ENCODE measurements at regions not wholly inside any gene's neighbourhood (a gene's known extent, or its start where the extent isn't known, plus 50 kb on each side); places are given as distances from the start of the nearest gene placed in this dataset.

DNA sequence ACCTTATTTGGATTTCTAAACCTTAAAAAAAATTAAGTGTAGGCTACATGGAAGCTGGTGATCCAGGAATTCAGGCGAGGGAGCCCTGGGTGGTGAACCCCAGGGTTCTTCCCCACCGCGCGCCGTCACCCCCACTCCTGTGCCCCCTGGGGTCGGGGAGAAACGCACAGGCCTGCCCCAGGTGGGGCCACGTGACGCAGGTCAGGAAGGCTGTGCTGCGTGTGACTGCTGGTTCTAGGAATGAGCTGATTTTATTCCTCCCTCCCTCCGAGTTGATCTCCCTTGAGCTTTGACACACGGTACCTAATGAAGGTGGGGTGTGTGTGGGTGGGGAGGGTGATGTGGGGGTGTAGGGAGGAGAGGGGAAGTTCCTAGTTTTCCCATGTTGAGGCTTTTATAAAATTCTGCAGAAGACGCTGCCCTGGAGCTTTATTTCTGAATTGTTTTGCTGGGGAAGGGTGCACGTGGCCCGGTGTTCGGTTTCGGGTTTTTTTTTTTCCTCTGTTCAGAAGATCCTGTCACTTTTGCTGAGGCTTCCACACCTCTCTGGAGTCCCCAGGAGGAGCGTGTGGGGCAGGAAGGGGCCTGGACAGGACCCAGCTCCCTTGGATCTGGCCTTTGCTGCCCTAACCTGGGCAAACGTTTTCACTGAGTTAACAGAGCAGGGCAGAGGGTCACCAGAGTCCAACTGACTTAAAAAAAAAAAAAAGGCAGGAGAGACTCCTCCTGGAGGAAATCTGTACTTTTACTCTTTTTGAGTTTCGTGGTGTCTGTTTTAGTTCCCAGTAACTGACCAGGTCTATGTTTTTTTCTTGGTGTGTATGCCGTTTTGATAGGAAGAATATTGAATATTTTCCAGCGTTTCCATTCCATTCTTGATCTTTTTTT, 55.8 kb upstream of the GSE1 start:
- no peak for DNase-seq (ENCODE audit: extremely low read depth in 1 of 2, low read depth in 1 of 2)

DNA sequence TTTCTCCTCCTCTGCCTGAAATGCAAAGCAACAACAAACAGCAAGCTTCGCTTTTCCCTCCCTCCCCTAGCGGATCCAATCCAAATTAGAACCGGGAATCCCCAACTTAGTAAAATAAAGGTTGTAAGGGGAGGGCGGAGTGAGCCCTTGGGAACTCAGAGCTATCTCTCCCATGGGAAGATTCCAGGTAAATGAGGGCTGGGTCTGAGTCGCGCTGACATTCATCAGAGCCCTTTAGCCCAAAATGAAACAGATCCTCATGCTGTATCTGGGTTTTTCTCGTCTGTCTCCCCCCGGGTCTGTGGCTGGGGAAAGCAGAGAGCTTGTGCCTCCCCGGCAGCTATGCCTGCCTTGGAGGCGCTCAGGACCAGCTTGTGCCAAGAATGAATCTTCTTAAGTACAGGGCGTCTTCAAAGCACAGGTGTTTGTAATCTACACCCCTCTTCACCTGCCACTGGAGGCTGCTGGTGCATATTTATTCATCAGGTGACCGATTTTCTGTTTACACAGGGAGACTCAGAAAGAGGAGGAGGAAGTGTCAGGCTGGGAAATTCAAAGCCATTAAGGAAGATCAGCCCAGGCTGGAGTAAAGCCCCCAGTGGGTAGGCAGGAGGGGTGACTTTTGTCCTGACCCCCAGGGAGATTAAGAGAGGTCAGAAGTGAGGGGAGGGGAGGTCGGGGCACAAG, 55.0 kb upstream of the GSE1 start:
- DNase-seq (ENCODE audit: extremely low read depth in 1 of 2, low read depth in 1 of 2): no peak

DNA sequence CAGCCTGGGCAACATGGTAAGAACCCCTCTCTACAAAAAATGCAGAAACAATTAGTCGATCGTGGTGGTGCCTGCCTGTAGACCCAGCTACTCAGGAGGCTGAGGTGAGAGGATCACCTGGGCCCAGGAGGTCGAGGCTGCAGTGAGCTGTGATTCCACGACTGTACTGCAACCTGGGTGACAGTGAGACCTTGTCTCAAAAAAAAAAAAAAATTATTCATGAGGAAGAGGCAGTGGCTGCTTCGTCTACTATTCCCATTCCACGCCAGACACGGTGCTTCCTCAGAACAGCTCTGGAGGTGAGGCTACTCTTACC, 52.2 kb upstream of the GSE1 start:
- DNase-seq (ENCODE audit: extremely low read depth in 1 of 2, low read depth in 1 of 2): no peak

DNA sequence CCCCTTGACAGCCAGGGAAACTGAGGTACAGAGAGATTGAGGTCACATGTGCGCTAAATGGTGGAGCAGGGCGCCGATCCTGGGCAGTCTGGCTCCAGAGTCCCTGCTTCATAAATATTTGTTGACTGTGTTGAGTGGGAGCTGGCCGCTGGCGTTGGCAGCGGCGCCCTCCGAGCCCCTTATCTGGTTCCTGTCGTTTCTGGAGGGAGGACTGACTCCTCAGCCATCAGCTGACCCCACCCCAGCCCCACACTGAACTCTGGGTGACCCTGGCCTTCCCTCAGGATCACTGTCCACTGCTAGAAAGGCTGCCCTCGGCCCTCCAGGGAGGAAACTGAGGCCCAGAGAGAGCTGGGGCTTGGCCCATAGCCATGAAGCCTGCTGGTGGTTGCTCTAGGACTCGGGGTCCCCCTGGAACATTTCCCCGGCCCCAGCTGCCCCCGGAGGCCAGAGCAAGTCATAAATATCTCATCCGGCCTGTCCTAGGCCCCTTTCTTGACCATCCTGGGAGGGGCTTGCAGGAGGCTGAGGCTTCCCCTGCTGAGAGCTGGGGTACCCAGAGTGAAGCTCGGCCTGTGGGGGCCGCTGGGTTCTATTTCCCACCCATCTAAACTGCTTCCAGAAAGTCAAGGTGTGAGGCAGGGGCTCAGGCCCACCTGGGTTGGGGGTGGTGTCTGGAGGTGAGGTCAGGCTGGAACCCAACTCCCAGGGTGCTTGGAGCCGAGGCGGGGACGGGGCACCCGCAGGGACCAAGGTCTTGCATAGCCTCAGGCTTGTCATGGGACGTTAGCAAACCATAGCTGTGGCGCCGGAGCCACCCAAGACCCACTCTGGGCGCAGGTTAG, 51.7 kb upstream of the GSE1 start:
- DNase-seq (ENCODE audit: extremely low read depth in 1 of 2, low read depth in 1 of 2): no peak

DNA sequence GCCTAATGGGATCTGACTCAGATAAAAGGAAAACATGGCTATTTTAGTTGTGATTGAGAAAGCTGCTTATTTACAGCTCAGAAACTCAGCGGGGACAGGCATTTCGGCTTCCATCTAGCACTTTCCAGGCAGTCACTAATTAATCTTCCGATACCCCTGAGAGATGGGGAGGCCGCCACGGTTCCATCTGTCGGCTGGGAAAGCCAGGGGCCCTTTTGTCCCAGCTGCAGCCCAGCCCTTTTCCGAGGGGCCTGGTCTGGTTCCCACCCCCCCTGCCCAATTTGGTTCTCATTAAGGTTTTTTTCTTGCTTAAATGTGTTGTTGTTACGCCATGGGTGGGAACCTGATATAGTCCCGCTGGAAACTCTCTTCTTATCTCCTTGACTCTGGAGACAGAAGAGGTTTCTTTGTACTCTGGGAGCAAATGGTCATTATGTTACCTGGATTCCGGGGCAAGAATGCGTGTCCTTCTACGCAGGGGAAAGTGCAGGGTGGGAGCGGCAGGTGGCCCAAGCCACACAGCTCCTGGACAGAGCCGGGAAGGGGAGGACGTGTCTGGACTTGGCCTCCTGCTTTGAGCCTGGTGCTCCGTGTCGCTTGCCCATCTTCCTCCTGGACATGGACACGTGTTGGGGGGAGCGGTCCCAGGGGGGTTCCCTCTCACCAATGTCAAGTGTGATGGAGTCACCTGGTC, 50.9 kb upstream of the GSE1 start:
- no peak for DNase-seq (ENCODE audit: extremely low read depth in 1 of 2, low read depth in 1 of 2)

DNA sequence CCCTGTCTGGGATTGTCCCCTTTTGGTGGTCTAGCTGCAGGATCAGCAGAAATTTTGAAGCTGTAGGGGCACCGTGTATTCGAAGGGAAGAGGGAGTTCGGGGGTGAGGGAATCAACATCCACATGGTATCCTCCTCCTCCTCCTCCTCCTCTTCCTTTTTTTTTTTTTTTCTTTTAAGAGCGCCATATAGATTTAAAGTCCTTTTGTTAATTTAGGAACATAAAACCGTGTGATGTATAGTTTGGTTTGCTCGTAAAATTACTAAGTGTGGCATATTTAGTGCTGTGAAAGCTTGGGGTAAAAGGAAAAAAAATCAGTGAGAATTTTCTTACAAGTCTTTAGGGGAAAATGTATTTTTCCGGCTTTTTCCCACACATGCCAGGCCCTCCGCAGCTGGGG, 50.1 kb upstream of the GSE1 start:
- no peak for DNase-seq (ENCODE audit: extremely low read depth in 1 of 2, low read depth in 1 of 2)
